SK-N-MC (cell line): ENCODE measurements at regions not wholly inside any gene's neighbourhood (a gene's known extent, or its start where the extent isn't known, plus 50 kb on each side); places are given as distances from the start of the nearest gene placed in this dataset.
"Not testable (repeated sequence)": the region's sequence is repeated elsewhere in the genome, so short reads cannot be mapped to it uniquely, and the experiment has no call there.

ENCODE experiments used
- DNase-seq: peaks from one replicate; pipeline ENCODE4 v3.0.0-alpha.2; 2011; ENCODE audit warnings: low read depth, low spot score
- H3K27ac ChIP-seq: fragments of 200-600 bp; sonication (generic); 2 replicates; pipeline ENCODE4 v1.5.1; 2016; ENCODE audit warnings: mixed run types
- H3K36me3 ChIP-seq: fragments of 200-600 bp; sonication (generic); 2 replicates; pipeline ENCODE4 v1.6.1; 2017; ENCODE audit warnings: antibody characterized with exemption, low read length, mixed read lengths; ENCODE audit not compliant: insufficient read depth
- H3K4me3 ChIP-seq: fragments of 200-600 bp; sonication (generic); 2 replicates; pipeline ENCODE4 v1.5.1; 2016
- H3K9ac ChIP-seq: fragments of 200-600 bp; sonication (generic); 2 replicates; pipeline ENCODE4 v1.8.0; 2017; ENCODE audit warnings: mixed run types, mixed read lengths; ENCODE audit not compliant: insufficient read length
- H3K9me3 ChIP-seq: fragments of 200-600 bp; sonication (generic); 2 replicates; pipeline ENCODE4 v1.6.1; 2017; ENCODE audit warnings: low read depth, mild to moderate bottlenecking, antibody characterized with exemption, low read length, moderate library complexity, mixed read lengths
- EZH2 ChIP-seq: fragments of 200-600 bp; sonication (generic); IDR thresholded peaks from one replicate; pipeline ENCODE4 v1.6.1; 2017; ENCODE audit warnings: antibody characterized with exemption
- FOXP2 ChIP-seq: optimal IDR thresholded peaks from 2 replicates; pipeline ENCODE3; 2011; ENCODE audit warnings: mild to moderate bottlenecking, moderate library complexity; ENCODE audit not compliant: insufficient read depth; ENCODE audit errors: extremely low read length, control extremely low read depth
- POLR2AphosphoS5 ChIP-seq: IDR thresholded peaks from 2 replicates; pipeline ENCODE4 v1.6.1; 2012; ENCODE audit warnings: mild to moderate bottlenecking, low read depth, low read length, borderline replicate concordance

- Histone ChIP-seq H3K9ac (no peak overlapping the region), H3K4me3 (peak overlapping the region; percentile 58), H3K27ac (peak overlapping the region; percentile 61; the same call in 1 of the 2 replicates), H3K36me3 (no peaks in the 10 kb centered on the region), H3K9me3 (no peaks in the 10 kb centered on the region)
- TF ChIP-seq FOXP2, result no peak
- no peak for TF ChIP-seq EZH2
- no peak for TF ChIP-seq POLR2AphosphoS5
- no peak for DNase-seq
These were observed 377.4 kb upstream of the CRIM1 start for GRCh38 chr2:35978218-35978617.

- TF ChIP-seq POLR2AphosphoS5, result no peak
- no peak for TF ChIP-seq EZH2
- TF ChIP-seq FOXP2, result no peak
- H3K27ac ChIP-seq, result no peak overlapping the region
These were observed 379.0 kb upstream of the CRIM1 start for GRCh38 chr2:35976611-35977010.

GRCh38 chr2:35973737-35974132 lies 381.8 kb upstream of the CRIM1 start:
- H3K4me3 ChIP-seq, result no peak overlapping the region
- H3K9ac ChIP-seq, result no peak overlapping the region
- H3K36me3 ChIP-seq, result no peaks in the 10 kb centered on the region
- TF ChIP-seq FOXP2 (no peak), EZH2 (no peak)
- no peaks in the 10 kb centered on the region for H3K9me3 ChIP-seq
- H3K27ac ChIP-seq, result no peak overlapping the region
- DNase-seq, result no peak

More at GRCh38 chr2:35976611-35977010, 379.0 kb upstream of the CRIM1 start:
- Histone ChIP-seq H3K9me3 (no peaks in the 10 kb centered on the region), H3K36me3 (no peaks in the 10 kb centered on the region), H3K9ac (no peak overlapping the region), H3K4me3 (no peak overlapping the region)
- DNase-seq, result no peak

GRCh38 chr2:35973132-35973736 lies 382.3 kb upstream of the CRIM1 start:
- no peak for DNase-seq

GRCh38 chr2:35963824-35964223 lies 391.8 kb upstream of the CRIM1 start:
- no peak overlapping the region; the same call in 1 of the 2 replicates for H3K27ac ChIP-seq
- DNase-seq, result no peak
- no peak overlapping the region for H3K9ac ChIP-seq
- H3K36me3 ChIP-seq, result no peaks in the 10 kb centered on the region
- H3K9me3 ChIP-seq, result no peaks in the 10 kb centered on the region
- TF ChIP-seq POLR2AphosphoS5 (no peak), EZH2 (no peak), FOXP2 (no peak)
- H3K4me3 ChIP-seq, result no peak overlapping the region

More at GRCh38 chr2:35973132-35973736, 382.3 kb upstream of the CRIM1 start:
- Histone ChIP-seq H3K9ac (no peak overlapping the region), H3K36me3 (no peaks in the 10 kb centered on the region), H3K9me3 (no peaks in the 10 kb centered on the region), H3K27ac (no peak overlapping the region), H3K4me3 (no peak overlapping the region)
- TF ChIP-seq FOXP2, result no peak
- TF ChIP-seq POLR2AphosphoS5, result no peak
- no peak for TF ChIP-seq EZH2

GRCh38 chr2:35963357-35963756 lies 392.2 kb upstream of the CRIM1 start:
- peak overlapping the region; percentile 29; the same call in 1 of the 2 replicates for H3K27ac ChIP-seq
- no peaks in the 10 kb centered on the region for H3K9me3 ChIP-seq
- no peak for DNase-seq
- no peaks in the 10 kb centered on the region for H3K36me3 ChIP-seq
- H3K4me3 ChIP-seq, result peak overlapping the region; percentile 23; the same call in 1 of the 2 replicates
- TF ChIP-seq POLR2AphosphoS5, result no peak
- no peak for TF ChIP-seq EZH2
- no peak for TF ChIP-seq FOXP2
- no peak overlapping the region for H3K9ac ChIP-seq

- DNase-seq, result no peak
- peak overlapping the region; percentile 29; the same call in 1 of the 2 replicates for H3K27ac ChIP-seq
- TF ChIP-seq POLR2AphosphoS5 (no peak), FOXP2 (no peak), EZH2 (no peak)
- no peaks in the 10 kb centered on the region for H3K9me3 ChIP-seq
- no peak overlapping the region for H3K9ac ChIP-seq
- H3K36me3 ChIP-seq, result no peaks in the 10 kb centered on the region
- no peak overlapping the region for H3K4me3 ChIP-seq
These were observed 392.9 kb upstream of the CRIM1 start for GRCh38 chr2:35962585-35963146.

- DNase-seq, result no peak
- H3K9me3 ChIP-seq, result no peaks in the 10 kb centered on the region
- no peak overlapping the region for H3K9ac ChIP-seq
- H3K27ac ChIP-seq, result peak overlapping the region; percentile 82
- TF ChIP-seq EZH2 (no peak), FOXP2 (no peak), POLR2AphosphoS5 (no peak)
- H3K36me3 ChIP-seq, result no peaks in the 10 kb centered on the region
- H3K4me3 ChIP-seq, result no peak overlapping the region; the same call in 1 of the 2 replicates
These were observed 395.0 kb upstream of the CRIM1 start for GRCh38 chr2:35960596-35960995.

GRCh38 chr2:35957053-35957452 lies 398.5 kb upstream of the CRIM1 start:
- not testable (repeated sequence) for H3K4me3 ChIP-seq, H3K9me3 ChIP-seq, H3K27ac ChIP-seq, DNase-seq, H3K9ac ChIP-seq, H3K36me3 ChIP-seq

GRCh38 chr2:35946478-35946877 lies 409.1 kb upstream of the CRIM1 start:
- H3K9ac ChIP-seq, result no peak overlapping the region
- no peaks in the 10 kb centered on the region for H3K9me3 ChIP-seq
- TF ChIP-seq POLR2AphosphoS5, result no peak
- TF ChIP-seq EZH2, result no peak
- no peak for TF ChIP-seq FOXP2
- no peak overlapping the region for H3K27ac ChIP-seq
- H3K36me3 ChIP-seq, result no peaks in the 10 kb centered on the region
- DNase-seq, result no peak
- no peak overlapping the region for H3K4me3 ChIP-seq
